ENCODE measurements at regions not wholly inside any gene's neighbourhood (a gene's known extent, or its start where the extent isn't known, plus 50 kb on each side); places are given as distances from the start of the nearest gene placed in this dataset.

DNA sequence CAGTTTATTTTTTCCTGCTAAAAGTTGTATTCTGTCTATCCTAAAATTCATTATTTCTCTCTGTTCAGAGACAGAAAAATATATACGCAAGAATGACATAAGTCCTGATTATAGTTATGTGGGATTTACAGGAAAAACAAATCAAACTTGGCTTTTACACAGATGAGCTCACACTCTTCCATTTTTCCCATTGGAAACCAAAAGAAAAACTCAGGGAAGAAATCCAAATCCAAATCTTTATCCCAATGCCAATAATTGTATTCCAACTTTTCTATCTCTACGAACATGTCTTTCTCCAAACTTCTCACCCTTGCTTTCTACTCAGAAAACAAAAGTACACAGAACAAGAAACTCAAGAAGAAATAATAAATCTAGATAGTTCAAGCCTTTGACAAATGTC lies 249.1 kb upstream of the TMEFF2 start (continued):
- TF ChIP-seq CTBP2 (IDR thresholded peaks at IDR 0.05; ENCODE audit: borderline replicate concordance, insufficient read depth, insufficient read length, low read length) (no peak), CHD1 (IDR thresholded peaks at IDR 0.05; ENCODE audit: low read depth, low read length) (no peak), HDAC2 (IDR thresholded peaks at IDR 0.05; ENCODE audit: borderline replicate concordance in 1 of 2, low read depth in 2 of 2, low read length in 2 of 2) (no peak)
